Panc1 (cell line): ENCODE measurements at regions not wholly inside any gene's neighbourhood (a gene's known extent, or its start where the extent isn't known, plus 50 kb on each side); places are given as distances from the start of the nearest gene placed in this dataset.

Experiments used
- CTCF ChIP-seq: fragments of 450-650 bp; IDR thresholded peaks from 2 replicates; pipeline ENCODE4 v1.5.1; 2017; ENCODE audit warnings: mild to moderate bottlenecking
- POLR2AphosphoS5 ChIP-seq: IDR thresholded peaks from 2 replicates; pipeline ENCODE4 v1.6.1; 2012; ENCODE audit warnings: mild to moderate bottlenecking, low read depth, low read length, moderate library complexity
- TCF7L2 ChIP-seq: IDR thresholded peaks from 2 replicates; pipeline ENCODE4 v1.6.1; 2011; ENCODE audit warnings: mild to moderate bottlenecking, low read depth, low read length, inconsistent platforms

GRCh38 chr1:22224631-22225030 is 81.7 kb upstream of the WNT4 start:
- TF ChIP-seq POLR2AphosphoS5 (no peak), CTCF (no peak), TCF7L2 (no peak)
